ENCODE measurements at regions not wholly inside any gene's neighbourhood (a gene's known extent, or its start where the extent isn't known, plus 50 kb on each side); places are given as distances from the start of the nearest gene placed in this dataset.

DNA sequence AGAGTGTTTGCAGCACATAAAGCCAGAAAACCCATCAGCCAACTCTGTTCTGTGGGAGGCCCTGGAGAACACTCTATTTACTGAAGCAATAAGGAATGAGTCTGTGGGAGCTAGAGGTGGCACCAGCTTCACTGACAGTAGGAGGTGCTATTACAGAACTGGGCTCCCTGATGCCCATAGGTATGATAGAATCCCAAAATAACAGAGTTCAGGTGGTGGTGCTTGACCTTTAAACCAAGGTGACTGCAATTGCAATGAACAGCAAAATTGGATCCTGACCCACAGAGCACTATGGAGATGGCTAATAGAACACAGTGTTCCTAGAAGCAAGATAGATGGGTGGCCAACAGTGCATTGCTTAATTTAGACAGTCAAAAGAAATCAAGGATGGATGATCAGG is 95.4 kb upstream of the RNU6-1 start:
- TF ChIP-seq, protein P1, sequence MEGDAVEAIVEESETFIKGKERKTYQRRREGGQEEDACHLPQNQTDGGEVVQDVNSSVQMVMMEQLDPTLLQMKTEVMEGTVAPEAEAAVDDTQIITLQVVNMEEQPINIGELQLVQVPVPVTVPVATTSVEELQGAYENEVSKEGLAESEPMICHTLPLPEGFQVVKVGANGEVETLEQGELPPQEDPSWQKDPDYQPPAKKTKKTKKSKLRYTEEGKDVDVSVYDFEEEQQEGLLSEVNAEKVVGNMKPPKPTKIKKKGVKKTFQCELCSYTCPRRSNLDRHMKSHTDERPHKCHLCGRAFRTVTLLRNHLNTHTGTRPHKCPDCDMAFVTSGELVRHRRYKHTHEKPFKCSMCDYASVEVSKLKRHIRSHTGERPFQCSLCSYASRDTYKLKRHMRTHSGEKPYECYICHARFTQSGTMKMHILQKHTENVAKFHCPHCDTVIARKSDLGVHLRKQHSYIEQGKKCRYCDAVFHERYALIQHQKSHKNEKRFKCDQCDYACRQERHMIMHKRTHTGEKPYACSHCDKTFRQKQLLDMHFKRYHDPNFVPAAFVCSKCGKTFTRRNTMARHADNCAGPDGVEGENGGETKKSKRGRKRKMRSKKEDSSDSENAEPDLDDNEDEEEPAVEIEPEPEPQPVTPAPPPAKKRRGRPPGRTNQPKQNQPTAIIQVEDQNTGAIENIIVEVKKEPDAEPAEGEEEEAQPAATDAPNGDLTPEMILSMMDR (optimal IDR thresholded peaks at IDR 0.05 in 1 of 3, IDR thresholded peaks at IDR 0.05 in 1 of 3, conservative IDR thresholded peaks at IDR 0.05 in 1 of 3; ENCODE audit: extremely low read depth in 1 of 3, insufficient read depth in 2 of 3, low read length in 3 of 3), result peak in 1 of 3 experiments; percentile 18
- TF ChIP-seq EZH2 (IDR thresholded peaks at IDR 0.05; ENCODE audit: low read length), result no peak
